Natural killer cell treated with Interleukin-12 subunit alpha and Interleukin-12 subunit beta and Interleukin-15 and Interleukin-18, amount 100 ng/mL, for 72 hours (primary cell): ENCODE measurements at regions not wholly inside any gene's neighbourhood (a gene's known extent, or its start where the extent isn't known, plus 50 kb on each side); places are given as distances from the start of the nearest gene placed in this dataset.

ENCODE experiments used
- ATAC-seq, 2 donors: fragments of 150-1000 bp; cut with Tn5 transposase in 1 of 2; sonication (Bioruptor Pico), chemical (Tn5 transposase) in 1 of 2; 2 replicates each; pipeline ENCODE4 v1.10.0; 2021
- DNase-seq: peaks from one replicate; pipeline ENCODE4 v3.0.0; 2022; ENCODE audit warnings: low spot score
- H3K27ac Mint-ChIP-seq, 2 donors: 1 replicate in 1 of 2; 2 replicates in 1 of 2; pipeline ENCODE4 v1.8.0; 2022; ENCODE audit warnings: mixed read lengths in 2 of 2, mild to moderate bottlenecking in 1 of 2, moderate library complexity in 1 of 2
- H3K27me3 Mint-ChIP-seq, 2 donors: 1 replicate in 1 of 2; 2 replicates in 1 of 2; pipeline ENCODE4 v1.8.0; 2022; ENCODE audit warnings: mixed read lengths in 2 of 2
- H3K36me3 Mint-ChIP-seq: one replicate; pipeline ENCODE4 v1.8.0; 2022; ENCODE audit warnings: mixed read lengths
- H3K4me1 Mint-ChIP-seq, 2 donors: 1 replicate in 1 of 2; 2 replicates in 1 of 2; pipeline ENCODE4 v1.8.0; 2022; ENCODE audit warnings: low read depth in 2 of 2, mixed read lengths in 2 of 2, mild to moderate bottlenecking in 1 of 2
- H3K4me3 Mint-ChIP-seq: one replicate; pipeline ENCODE4 v1.8.0; 2022; ENCODE audit warnings: mixed read lengths
- H3K9me3 Mint-ChIP-seq: 2 replicates; pipeline ENCODE4 v1.8.0; 2022; ENCODE audit warnings: mixed read lengths

DNA sequence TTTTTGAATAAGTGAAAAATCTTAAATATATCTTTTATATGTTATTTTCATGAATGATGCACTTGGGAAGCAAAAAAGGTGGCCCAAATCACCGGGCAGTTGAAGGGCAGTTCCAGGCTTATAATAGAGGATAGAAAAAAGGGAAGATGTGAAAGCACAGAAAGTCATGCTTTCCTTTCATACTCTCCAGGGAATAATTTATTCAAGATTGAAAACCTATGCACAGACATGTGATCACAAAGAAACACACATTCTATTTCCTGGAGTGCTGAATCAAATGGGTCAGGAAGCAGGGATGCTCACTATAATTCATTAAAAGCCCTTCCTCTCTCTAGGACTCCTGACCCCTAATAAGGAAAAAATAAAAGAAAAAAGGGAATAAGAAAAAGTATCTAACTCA, 66.1 kb upstream of the USP38 start:
- DNase-seq: no peak
- no peaks in the 10 kb centered on the region for H3K36me3 Mint-ChIP-seq
- peaks cover 3% of the 10 kb centered on the region for H3K9me3 Mint-ChIP-seq
- H3K4me1 Mint-ChIP-seq: no peaks in the 10 kb centered on the region
- no peak overlapping the region for H3K4me3 Mint-ChIP-seq
- H3K27me3 Mint-ChIP-seq: peaks cover 3 to 7% of the 10 kb centered on the region in 2 donors
- H3K27ac Mint-ChIP-seq: no peak overlapping the region
- ATAC-seq: no peak

DNA sequence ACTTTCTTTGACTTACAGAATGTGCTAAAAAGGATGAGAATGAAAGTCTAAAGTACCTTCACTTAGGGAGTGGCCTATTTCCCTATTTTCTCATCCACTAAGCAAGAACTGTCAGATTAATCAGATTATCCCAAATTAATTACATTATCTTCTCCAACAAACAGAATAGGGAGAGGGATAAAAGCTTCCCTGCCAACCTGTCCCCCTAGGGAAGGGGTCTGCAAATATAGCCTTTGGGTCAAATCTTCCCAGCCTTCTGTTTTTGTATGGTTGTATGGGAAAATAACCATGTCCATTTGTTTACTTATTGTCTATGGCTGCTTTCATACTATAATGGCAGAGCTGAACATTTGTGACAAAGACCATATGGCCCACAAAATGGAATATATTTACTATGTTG, 57.1 kb upstream of the USP38 start:
- DNase-seq (no peak), ATAC-seq (no peak)
- Mint-ChIP-seq H3K27ac (no peak overlapping the region), H3K4me1 (no peaks in the 10 kb centered on the region), H3K27me3 (peaks cover 0 to 6% of the 10 kb centered on the region in 2 donors), H3K36me3 (no peaks in the 10 kb centered on the region), H3K9me3 (peaks cover 3% of the 10 kb centered on the region), H3K4me3 (no peak overlapping the region)

DNA sequence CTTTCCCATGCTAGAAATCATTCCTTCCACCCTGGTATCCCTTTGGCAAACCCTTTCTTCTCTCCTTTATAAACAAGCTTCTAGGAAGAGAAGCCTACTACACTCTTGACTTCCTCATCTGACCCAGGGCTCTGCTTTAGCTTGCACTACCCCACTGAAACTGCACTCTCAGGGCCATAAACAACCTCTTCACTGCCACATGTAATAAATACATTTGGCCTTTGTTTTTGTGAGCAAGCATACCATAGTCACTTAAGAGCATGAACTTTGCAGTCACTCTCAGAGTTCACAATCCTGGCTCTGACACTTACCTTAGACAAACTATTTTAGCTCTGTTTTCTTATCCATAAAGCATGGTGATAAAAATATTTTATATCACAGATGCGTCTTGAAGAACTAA, 50.7 kb upstream of the USP38 start:
- Mint-ChIP-seq H3K4me3 (no peak overlapping the region), H3K36me3 (no peaks in the 10 kb centered on the region), H3K4me1 (no peaks in the 10 kb centered on the region), H3K27ac (no peak overlapping the region), H3K27me3 (no peaks in the 10 kb centered on the region), H3K9me3 (no peaks in the 10 kb centered on the region)
- no peak for ATAC-seq
- DNase-seq: no peak
